HL-60 (cell line): ENCODE measurements at regions not wholly inside any gene's neighbourhood (a gene's known extent, or its start where the extent isn't known, plus 50 kb on each side); places are given as distances from the start of the nearest gene placed in this dataset.
A peak's percentile ranks its signal among the peaks of the same experiment; 100 is the strongest.

Experiments
- DNase-seq, 2 experiments: peaks; one replicate each; pipeline ENCODE4 v3.0.0-alpha.2; 2010 to 2020; ENCODE audit warnings: low read depth in 1 of 2, low spot score in 1 of 2
- H3K27ac ChIP-seq: fragments of 250-450 bp; sonication (Bioruptor Pico); replicated peaks from 2 replicates; pipeline ENCODE4 v1.5.1; 2020; ENCODE audit warnings: mild to moderate bottlenecking, moderate library complexity
- H3K27me3 ChIP-seq: fragments of 250-450 bp; sonication (Bioruptor Pico); 2 replicates; pipeline ENCODE4 v1.5.1; 2021; ENCODE audit warnings: mild to moderate bottlenecking, moderate library complexity; ENCODE audit not compliant: insufficient read depth, poor library complexity, severe bottlenecking
- H3K4me3 ChIP-seq: replicated peaks from 2 replicates; pipeline ENCODE4 v1.5.1; 2011; ENCODE audit warnings: mild to moderate bottlenecking, control low read depth, low read length; ENCODE audit not compliant: insufficient read depth
- CTCF ChIP-seq: IDR thresholded peaks from one replicate; pipeline ENCODE4 v1.5.1; 2011; ENCODE audit warnings: low read length, control low read depth, inconsistent platforms; ENCODE audit not compliant: insufficient read depth
- GABPA ChIP-seq: IDR thresholded peaks from 2 replicates; pipeline ENCODE4 v1.6.1; 2012; ENCODE audit warnings: low read depth
- POLR2AphosphoS5 ChIP-seq: IDR thresholded peaks from 2 replicates; pipeline ENCODE4 v1.6.1; 2012; ENCODE audit warnings: low read depth
- SPI1 ChIP-seq: IDR thresholded peaks from 2 replicates; pipeline ENCODE4 v1.6.1; 2012; ENCODE audit warnings: low read depth, mild to moderate bottlenecking, borderline replicate concordance
- TF ChIP-seq, protein P1 (sequence below): IDR thresholded peaks from 2 replicates; pipeline ENCODE4 v1.6.1; 2012; ENCODE audit warnings: low read depth; ENCODE audit not compliant: insufficient replicate concordance

- Histone ChIP-seq H3K27me3 (no peaks in the 10 kb centered on the region), H3K27ac (no peak overlapping the region), H3K4me3 (no peak overlapping the region)
- TF ChIP-seq, protein P1, sequence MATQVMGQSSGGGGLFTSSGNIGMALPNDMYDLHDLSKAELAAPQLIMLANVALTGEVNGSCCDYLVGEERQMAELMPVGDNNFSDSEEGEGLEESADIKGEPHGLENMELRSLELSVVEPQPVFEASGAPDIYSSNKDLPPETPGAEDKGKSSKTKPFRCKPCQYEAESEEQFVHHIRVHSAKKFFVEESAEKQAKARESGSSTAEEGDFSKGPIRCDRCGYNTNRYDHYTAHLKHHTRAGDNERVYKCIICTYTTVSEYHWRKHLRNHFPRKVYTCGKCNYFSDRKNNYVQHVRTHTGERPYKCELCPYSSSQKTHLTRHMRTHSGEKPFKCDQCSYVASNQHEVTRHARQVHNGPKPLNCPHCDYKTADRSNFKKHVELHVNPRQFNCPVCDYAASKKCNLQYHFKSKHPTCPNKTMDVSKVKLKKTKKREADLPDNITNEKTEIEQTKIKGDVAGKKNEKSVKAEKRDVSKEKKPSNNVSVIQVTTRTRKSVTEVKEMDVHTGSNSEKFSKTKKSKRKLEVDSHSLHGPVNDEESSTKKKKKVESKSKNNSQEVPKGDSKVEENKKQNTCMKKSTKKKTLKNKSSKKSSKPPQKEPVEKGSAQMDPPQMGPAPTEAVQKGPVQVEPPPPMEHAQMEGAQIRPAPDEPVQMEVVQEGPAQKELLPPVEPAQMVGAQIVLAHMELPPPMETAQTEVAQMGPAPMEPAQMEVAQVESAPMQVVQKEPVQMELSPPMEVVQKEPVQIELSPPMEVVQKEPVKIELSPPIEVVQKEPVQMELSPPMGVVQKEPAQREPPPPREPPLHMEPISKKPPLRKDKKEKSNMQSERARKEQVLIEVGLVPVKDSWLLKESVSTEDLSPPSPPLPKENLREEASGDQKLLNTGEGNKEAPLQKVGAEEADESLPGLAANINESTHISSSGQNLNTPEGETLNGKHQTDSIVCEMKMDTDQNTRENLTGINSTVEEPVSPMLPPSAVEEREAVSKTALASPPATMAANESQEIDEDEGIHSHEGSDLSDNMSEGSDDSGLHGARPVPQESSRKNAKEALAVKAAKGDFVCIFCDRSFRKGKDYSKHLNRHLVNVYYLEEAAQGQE: no peak
- TF ChIP-seq POLR2AphosphoS5: no peak
- TF ChIP-seq SPI1: no peak
- TF ChIP-seq GABPA: no peak
- TF ChIP-seq CTCF: no peak
- DNase-seq: no peak
These were observed 81.6 kb upstream of the ANKH start for GRCh38 chr5:14953075-14953607.

- no peak overlapping the region for H3K4me3 ChIP-seq
- no peak overlapping the region for H3K27ac ChIP-seq
- DNase-seq: no peak
- H3K27me3 ChIP-seq: no peaks in the 10 kb centered on the region
- TF ChIP-seq POLR2AphosphoS5 (no peak), GABPA (no peak), CTCF (no peak), SPI1 (no peak)
- TF ChIP-seq, protein P1: no peak
These were observed 76.8 kb upstream of the ANKH start for GRCh38 chr5:14948383-14948782.

GRCh38 chr5:14946815-14947620 lies 75.4 kb upstream of the ANKH start:
- Histone ChIP-seq H3K27ac (no peak overlapping the region), H3K4me3 (no peak overlapping the region), H3K27me3 (no peaks in the 10 kb centered on the region)
- DNase-seq: no peak
- TF ChIP-seq CTCF (peak; percentile 5), GABPA (no peak)

GRCh38 chr5:14945450-14945849 lies 73.9 kb upstream of the ANKH start:
- no peak overlapping the region for H3K27ac ChIP-seq
- TF ChIP-seq CTCF: no peak
- no peak for TF ChIP-seq SPI1
- TF ChIP-seq GABPA: no peak
- TF ChIP-seq POLR2AphosphoS5: no peak
- no peak for DNase-seq

More at GRCh38 chr5:14945450-14945849, 73.9 kb upstream of the ANKH start:
- H3K4me3 ChIP-seq: no peak overlapping the region
- H3K27me3 ChIP-seq: no peaks in the 10 kb centered on the region
